Thyroid gland (tissue), 4 donors: ENCODE measurements at regions not wholly inside any gene's neighbourhood (a gene's known extent, or its start where the extent isn't known, plus 50 kb on each side); places are given as distances from the start of the nearest gene placed in this dataset.

Source experiments
- CTCF ChIP-seq, 6 experiments: fragments of 200-600 bp in 3 of 6; fragments of 450-650 bp in 3 of 6; sonication (generic) in 3 of 6; IDR thresholded peaks; one replicate each; pipeline ENCODE4 v1.5.1; 2016 to 2019; ENCODE audit warnings: antibody characterized with exemption in 6 of 6, mild to moderate bottlenecking in 2 of 6, inconsistent platforms in 1 of 6, moderate library complexity in 1 of 6
- POLR2A ChIP-seq, 2 donors: fragments of 450-650 bp; IDR thresholded peaks; one replicate each; pipeline ENCODE4 v1.6.1; 2017; ENCODE audit warnings: antibody characterized with exemption in 2 of 2, mild to moderate bottlenecking in 2 of 2, moderate library complexity in 1 of 2

GRCh38 chr11:42646959-42647358, 664.8 kb upstream of the API5 start:
- TF ChIP-seq POLR2A (IDR thresholded peaks at IDR 0.05) (no peak), CTCF (IDR thresholded peaks at IDR 0.05) (no peak)
